SU-DHL-6 (cell line): ENCODE measurements at regions not wholly inside any gene's neighbourhood (a gene's known extent, or its start where the extent isn't known, plus 50 kb on each side); places are given as distances from the start of the nearest gene placed in this dataset.
"Not testable (repeated sequence)": the region's sequence is repeated elsewhere in the genome, so short reads cannot be mapped to it uniquely, and the experiment has no call there.

Source experiments
- H2AFZ ChIP-seq: fragments of 200-600 bp; sonication (generic); 2 replicates; pipeline ENCODE4 v1.6.1; 2014; ENCODE audit warnings: low read depth, mild to moderate bottlenecking, moderate library complexity, mixed read lengths, antibody characterized with exemption, low read length; ENCODE audit not compliant: severe bottlenecking
- H3F3A ChIP-seq: fragments of 200-600 bp; shearing (Covaris generic); 2 replicates; pipeline ENCODE4 v1.6.0; 2016; ENCODE audit warnings: antibody characterized with exemption, mild to moderate bottlenecking; ENCODE audit not compliant: insufficient read depth
- H3K27ac ChIP-seq: fragments of 200-600 bp; sonication (generic); 2 replicates; pipeline ENCODE4 v1.5.1; 2016; ENCODE audit warnings: low read depth, mild to moderate bottlenecking, low read length, moderate library complexity, mixed read lengths
- H3K27me3 ChIP-seq: fragments of 200-600 bp; sonication (generic), shearing (Covaris generic); 2 replicates; pipeline ENCODE4 v1.6.0; 2014; ENCODE audit warnings: mild to moderate bottlenecking, low read length
- H3K36me3 ChIP-seq: fragments of 200-600 bp; sonication (generic); 2 replicates; pipeline ENCODE4 v1.6.1; 2014; ENCODE audit warnings: mild to moderate bottlenecking, low read length, mixed read lengths
- H3K4me2 ChIP-seq: fragments of 300-600, 200-600 bp; shearing (Covaris generic), sonication (generic); 2 replicates; pipeline ENCODE4 v1.6.0; 2014; ENCODE audit warnings: low read length, low read depth, mild to moderate bottlenecking; ENCODE audit not compliant: poor library complexity, severe bottlenecking
- H3K4me3 ChIP-seq: fragments of 200-600 bp; sonication (generic); 2 replicates; pipeline ENCODE4 v1.5.1; 2014; ENCODE audit warnings: antibody characterized with exemption, low read length, mild to moderate bottlenecking, mixed read lengths; ENCODE audit not compliant: insufficient read depth, poor library complexity, severe bottlenecking
- H3K79me2 ChIP-seq: fragments of 200-600 bp; sonication (generic); 2 replicates; pipeline ENCODE4 v1.6.1; 2014; ENCODE audit warnings: mild to moderate bottlenecking, low read length, moderate library complexity; ENCODE audit not compliant: insufficient read depth
- H3K9ac ChIP-seq: fragments of 200-600 bp; sonication (generic); 2 replicates; pipeline ENCODE4 v1.7.0; 2014; ENCODE audit warnings: mild to moderate bottlenecking, low read length
- H3K9me2 ChIP-seq: fragments of 200-600 bp; sonication (generic); replicated peaks from 2 replicates; pipeline ENCODE4 v1.6.1; 2014; ENCODE audit warnings: low read length; ENCODE audit not compliant: insufficient read depth
- H3K9me3 ChIP-seq: fragments of 200-600 bp; sonication (generic); 2 replicates; pipeline ENCODE4 v1.6.1; 2014; ENCODE audit warnings: low read length, mixed read lengths; ENCODE audit not compliant: insufficient read depth
- H4K20me1 ChIP-seq: fragments of 200-600 bp; sonication (generic); 2 replicates; pipeline ENCODE4 v1.6.1; 2014; ENCODE audit warnings: low read depth, mild to moderate bottlenecking, antibody characterized with exemption, low read length, moderate library complexity, mixed read lengths
- EZH2phosphoT487 ChIP-seq: fragments of 200-600 bp; sonication (generic), shearing (Covaris generic); conservative IDR thresholded peaks from 2 replicates; pipeline ENCODE4 v1.6.1; 2018; ENCODE audit warnings: mild to moderate bottlenecking, antibody characterized with exemption, low read length, moderate library complexity, mixed read lengths
- TF ChIP-seq, protein P1 (sequence below): fragments of 200-600 bp; sonication (generic); IDR thresholded peaks from one replicate; pipeline ENCODE4 v1.5.1; 2017; ENCODE audit warnings: antibody characterized with exemption, mild to moderate bottlenecking, low read length, moderate library complexity; ENCODE audit not compliant: insufficient read depth, poor library complexity, severe bottlenecking

DNA sequence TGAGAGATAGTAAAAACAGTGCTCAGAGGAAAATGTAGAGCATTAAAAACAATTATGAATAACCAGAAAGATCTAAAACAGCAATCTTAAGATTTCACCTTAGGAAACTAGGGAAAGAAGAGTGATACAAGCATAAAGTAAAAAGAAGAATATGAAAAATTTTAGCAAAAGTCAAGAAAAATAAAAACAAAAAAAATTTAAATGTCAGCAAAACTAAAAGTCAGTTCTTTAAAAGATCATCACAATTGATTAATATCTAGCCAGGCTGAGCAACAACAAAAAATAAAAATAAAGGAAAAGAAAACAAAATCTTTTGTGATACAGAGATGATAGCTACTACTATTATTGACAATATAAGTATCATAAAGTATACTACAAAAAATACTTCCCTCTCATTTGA is 1088.1 kb upstream of the EDIL3 start:
- H3K9me3 ChIP-seq, result no peaks in the 10 kb centered on the region
- H3K27ac ChIP-seq, result no peak overlapping the region
- H3K27me3 ChIP-seq, result no peaks in the 10 kb centered on the region
- H3K9ac ChIP-seq, result no peak overlapping the region
- H3K4me2 ChIP-seq, result no peak overlapping the region
- no peaks in the 10 kb centered on the region for H3F3A ChIP-seq
- H3K4me3 ChIP-seq, result no peak overlapping the region
- no peak overlapping the region for H2AFZ ChIP-seq
- no peaks in the 10 kb centered on the region for H3K79me2 ChIP-seq
- no peaks in the 10 kb centered on the region for H3K9me2 ChIP-seq
- TF ChIP-seq, protein P1, sequence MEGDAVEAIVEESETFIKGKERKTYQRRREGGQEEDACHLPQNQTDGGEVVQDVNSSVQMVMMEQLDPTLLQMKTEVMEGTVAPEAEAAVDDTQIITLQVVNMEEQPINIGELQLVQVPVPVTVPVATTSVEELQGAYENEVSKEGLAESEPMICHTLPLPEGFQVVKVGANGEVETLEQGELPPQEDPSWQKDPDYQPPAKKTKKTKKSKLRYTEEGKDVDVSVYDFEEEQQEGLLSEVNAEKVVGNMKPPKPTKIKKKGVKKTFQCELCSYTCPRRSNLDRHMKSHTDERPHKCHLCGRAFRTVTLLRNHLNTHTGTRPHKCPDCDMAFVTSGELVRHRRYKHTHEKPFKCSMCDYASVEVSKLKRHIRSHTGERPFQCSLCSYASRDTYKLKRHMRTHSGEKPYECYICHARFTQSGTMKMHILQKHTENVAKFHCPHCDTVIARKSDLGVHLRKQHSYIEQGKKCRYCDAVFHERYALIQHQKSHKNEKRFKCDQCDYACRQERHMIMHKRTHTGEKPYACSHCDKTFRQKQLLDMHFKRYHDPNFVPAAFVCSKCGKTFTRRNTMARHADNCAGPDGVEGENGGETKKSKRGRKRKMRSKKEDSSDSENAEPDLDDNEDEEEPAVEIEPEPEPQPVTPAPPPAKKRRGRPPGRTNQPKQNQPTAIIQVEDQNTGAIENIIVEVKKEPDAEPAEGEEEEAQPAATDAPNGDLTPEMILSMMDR, result no peak
- TF ChIP-seq EZH2phosphoT487, result no peak
- H4K20me1 ChIP-seq, result no peaks in the 10 kb centered on the region
- H3K36me3 ChIP-seq, result no peaks in the 10 kb centered on the region

DNA sequence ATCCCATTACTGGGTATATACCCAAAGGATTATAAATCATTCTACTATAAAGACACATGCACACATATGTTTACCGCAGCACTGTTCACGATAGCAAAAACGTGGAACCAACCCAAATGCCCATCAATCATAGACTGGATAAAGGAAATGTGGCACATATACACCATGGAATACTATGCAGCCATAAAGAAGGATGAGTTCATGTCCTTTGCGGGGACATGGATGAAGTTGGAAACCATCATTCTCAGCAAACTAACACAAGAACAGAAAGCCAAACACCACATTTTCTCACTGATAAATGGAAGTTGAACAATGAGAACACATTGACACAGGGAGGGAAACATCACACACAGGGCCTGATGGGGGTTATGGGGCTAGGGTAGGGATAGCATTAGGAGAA is 1090.5 kb upstream of the EDIL3 start:
- H3K9me3 ChIP-seq, H3K27ac ChIP-seq, H3K9me2 ChIP-seq, H3K4me2 ChIP-seq, H2AFZ ChIP-seq, H3K27me3 ChIP-seq, H3K4me3 ChIP-seq, H3F3A ChIP-seq, H3K79me2 ChIP-seq, H4K20me1 ChIP-seq, H3K9ac ChIP-seq, H3K36me3 ChIP-seq: not testable (repeated sequence)

DNA sequence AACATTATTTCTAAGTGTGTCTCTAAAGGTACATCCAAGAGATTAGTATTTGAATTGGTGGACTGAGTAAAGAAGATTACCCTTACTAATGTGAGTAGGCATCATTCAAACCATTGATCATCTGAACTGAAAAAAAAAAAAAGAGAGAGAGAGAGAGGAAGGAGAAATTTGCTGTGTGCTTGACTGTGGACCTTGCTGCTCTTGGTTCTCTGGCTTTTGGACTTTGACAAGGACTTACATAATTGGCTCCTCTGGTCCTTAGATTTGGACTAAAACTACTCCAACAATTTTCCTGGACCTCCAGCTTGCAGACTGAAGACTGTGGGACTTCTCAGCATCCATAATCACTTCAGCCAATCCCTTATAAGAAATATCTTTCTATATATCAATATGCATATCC is 1091.9 kb upstream of the EDIL3 start:
- no peak for TF ChIP-seq EZH2phosphoT487
- TF ChIP-seq, protein P1, result no peak
- H3K27ac ChIP-seq, result no peak overlapping the region
- H2AFZ ChIP-seq, result no peak overlapping the region
- no peaks in the 10 kb centered on the region for H3F3A ChIP-seq
- no peaks in the 10 kb centered on the region for H4K20me1 ChIP-seq
- no peak overlapping the region for H3K4me3 ChIP-seq
- no peaks in the 10 kb centered on the region for H3K36me3 ChIP-seq
- no peaks in the 10 kb centered on the region for H3K79me2 ChIP-seq
- H3K9me2 ChIP-seq, result no peaks in the 10 kb centered on the region
- no peaks in the 10 kb centered on the region for H3K27me3 ChIP-seq
- H3K4me2 ChIP-seq, result no peak overlapping the region
- no peak overlapping the region for H3K9ac ChIP-seq
- no peaks in the 10 kb centered on the region for H3K9me3 ChIP-seq

DNA sequence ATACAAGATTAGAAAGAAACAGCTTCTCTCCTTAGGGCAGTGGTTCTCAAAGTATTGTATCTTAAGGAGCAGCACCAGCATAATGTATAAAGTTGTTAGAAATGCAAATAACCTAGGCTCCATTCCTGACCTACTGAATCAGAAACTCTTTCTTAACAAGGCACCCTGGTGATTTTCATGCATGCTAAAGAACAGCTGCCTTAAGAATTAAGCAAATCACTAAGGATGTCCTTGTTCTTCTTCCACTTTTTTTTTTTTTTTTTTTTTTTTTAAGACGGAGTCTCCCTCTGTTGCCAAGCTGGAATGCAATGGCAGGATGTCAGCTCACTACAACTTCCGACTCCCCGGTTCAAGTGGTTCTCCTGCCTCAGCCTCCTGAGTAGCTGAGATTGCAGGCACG is 1095.2 kb upstream of the EDIL3 start:
- 0 out of 2 replicates have a peak, but pooled peaks cover 8% of the 10 kb centered on the region for H3K9me3 ChIP-seq
- H3K9me2 ChIP-seq, result no peaks in the 10 kb centered on the region
- H3K27me3 ChIP-seq, result no peaks in the 10 kb centered on the region
- H3K4me2 ChIP-seq, result no peak overlapping the region
- H2AFZ ChIP-seq, result no peak overlapping the region
- TF ChIP-seq EZH2phosphoT487, result no peak
- TF ChIP-seq, protein P1, result no peak
- H3K79me2 ChIP-seq, result no peaks in the 10 kb centered on the region
- no peak overlapping the region for H3K9ac ChIP-seq
- H3K36me3 ChIP-seq, result no peaks in the 10 kb centered on the region
- no peak overlapping the region for H3K27ac ChIP-seq
- no peaks in the 10 kb centered on the region for H3F3A ChIP-seq
- no peaks in the 10 kb centered on the region for H4K20me1 ChIP-seq
- H3K4me3 ChIP-seq, result no peak overlapping the region
